Testis (tissue), 2 donors: ENCODE measurements at regions not wholly inside any gene's neighbourhood (a gene's known extent, or its start where the extent isn't known, plus 50 kb on each side); places are given as distances from the start of the nearest gene placed in this dataset.
A peak's percentile ranks its signal among the peaks of the same experiment; 100 is the strongest.

ENCODE experiments used
- DNase-seq: peaks from one replicate; pipeline ENCODE4 v3.0.0-alpha.2; 2019
- H3K27ac ChIP-seq, 2 donors: fragments of 200-600 bp; sonication (generic); one replicate each; pipeline ENCODE4 v1.5.1; 2019
- H3K27me3 ChIP-seq: fragments of 200-600 bp; sonication (generic); one replicate; pipeline ENCODE4 v1.5.1; 2019
- H3K36me3 ChIP-seq: fragments of 200-600 bp; sonication (generic); one replicate; pipeline ENCODE4 v1.5.1; 2017; ENCODE audit warnings: low read depth; ENCODE audit errors: missing control alignments
- H3K4me1 ChIP-seq: fragments of 200-600 bp; sonication (generic); one replicate; pipeline ENCODE4 v1.5.1; 2019
- H3K4me3 ChIP-seq, 2 donors: fragments of 200-600 bp; sonication (generic); one replicate each; pipeline ENCODE4 v1.5.1; 2017 to 2019
- H3K9me3 ChIP-seq: fragments of 200-600 bp; sonication (generic); one replicate; pipeline ENCODE4 v1.5.1; 2017
- POLR2A ChIP-seq: fragments of 450-650 bp; IDR thresholded peaks from one replicate; pipeline ENCODE4 v1.6.1; 2017; ENCODE audit warnings: antibody characterized with exemption, mild to moderate bottlenecking, moderate library complexity
- WGBS, 2 donors: methylation state at CpG; one replicate each; pipeline ENCODE4 v1.1.5; 2018; 5-methylcytosine and 5-hydroxymethylcytosine counted together
- intact Hi-C: fragments of 100-400 bp; cut with DNase I; formaldehyde crosslinking; loops from one replicate; pipeline ENCODE4 v1.15.1; 2023; ENCODE audit warnings: low total_unique reads
- TF ChIP-seq, protein P1 (sequence below), 3 experiments: fragments of 450-650 bp in 2 of 3; fragments of 200-600 bp in 1 of 3; sonication (generic) in 1 of 3; IDR thresholded peaks; one replicate each; pipeline ENCODE4 v1.5.1; 2016 to 2019; ENCODE audit warnings: antibody characterized with exemption in 3 of 3, mild to moderate bottlenecking in 2 of 3, moderate library complexity in 1 of 3

DNA sequence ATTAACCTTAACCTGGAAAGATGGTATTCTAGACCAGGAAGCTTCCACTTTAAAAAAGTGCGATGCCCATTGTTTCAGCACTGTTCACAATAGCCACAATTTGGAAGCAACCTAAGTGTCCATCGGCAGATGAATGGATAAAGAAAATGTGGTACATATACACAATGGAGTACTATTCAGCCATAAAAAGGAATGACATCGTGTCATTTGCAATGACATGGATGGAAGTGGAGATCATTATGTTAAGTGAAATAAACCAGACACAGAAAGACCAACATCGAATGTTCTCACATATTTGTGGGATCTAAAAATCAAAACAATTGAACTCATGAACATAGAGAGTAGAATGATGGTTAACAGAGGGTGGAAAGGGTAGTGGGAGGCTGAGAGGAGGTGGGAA is 94.2 kb downstream of the NR2F2 start:
- no peak for DNase-seq
- Histone ChIP-seq H3K27me3 (no peaks in the 10 kb centered on the region), H3K36me3 (no peaks in the 10 kb centered on the region), H3K4me3 (no peak overlapping the region), H3K4me1 (peaks cover 5% of the 10 kb centered on the region), H3K9me3 (no peaks in the 10 kb centered on the region), H3K27ac (no peak overlapping the region)
- WGBS, 2 donors: 94 to 95% methylated on average over 4 of the region's 4 CpGs
- TF ChIP-seq POLR2A: no peak
- TF ChIP-seq, protein P1, sequence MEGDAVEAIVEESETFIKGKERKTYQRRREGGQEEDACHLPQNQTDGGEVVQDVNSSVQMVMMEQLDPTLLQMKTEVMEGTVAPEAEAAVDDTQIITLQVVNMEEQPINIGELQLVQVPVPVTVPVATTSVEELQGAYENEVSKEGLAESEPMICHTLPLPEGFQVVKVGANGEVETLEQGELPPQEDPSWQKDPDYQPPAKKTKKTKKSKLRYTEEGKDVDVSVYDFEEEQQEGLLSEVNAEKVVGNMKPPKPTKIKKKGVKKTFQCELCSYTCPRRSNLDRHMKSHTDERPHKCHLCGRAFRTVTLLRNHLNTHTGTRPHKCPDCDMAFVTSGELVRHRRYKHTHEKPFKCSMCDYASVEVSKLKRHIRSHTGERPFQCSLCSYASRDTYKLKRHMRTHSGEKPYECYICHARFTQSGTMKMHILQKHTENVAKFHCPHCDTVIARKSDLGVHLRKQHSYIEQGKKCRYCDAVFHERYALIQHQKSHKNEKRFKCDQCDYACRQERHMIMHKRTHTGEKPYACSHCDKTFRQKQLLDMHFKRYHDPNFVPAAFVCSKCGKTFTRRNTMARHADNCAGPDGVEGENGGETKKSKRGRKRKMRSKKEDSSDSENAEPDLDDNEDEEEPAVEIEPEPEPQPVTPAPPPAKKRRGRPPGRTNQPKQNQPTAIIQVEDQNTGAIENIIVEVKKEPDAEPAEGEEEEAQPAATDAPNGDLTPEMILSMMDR (IDR thresholded peaks at IDR 0.05): no peak
- intact Hi-C loops: no loop called here

DNA sequence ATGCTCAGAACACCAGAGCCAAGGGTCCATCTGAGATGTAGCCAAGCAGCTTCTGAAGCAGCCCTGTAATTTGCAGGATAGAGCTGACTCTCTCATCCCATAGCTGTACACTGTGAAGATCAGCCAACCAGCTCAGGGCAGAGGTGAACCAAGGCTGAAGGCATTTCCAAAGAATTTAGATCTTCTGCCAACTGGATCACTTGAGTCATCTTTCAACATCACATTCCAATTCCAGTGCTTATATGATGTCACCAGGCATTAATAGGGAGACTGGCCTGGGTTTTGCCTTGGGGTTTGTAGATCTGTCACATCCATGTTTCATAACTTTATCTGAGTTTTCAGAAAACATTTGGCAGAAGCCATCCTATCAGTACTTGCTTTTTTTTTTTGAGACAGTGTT is 98.2 kb downstream of the NR2F2 start:
- H3K9me3 ChIP-seq: no peaks in the 10 kb centered on the region
- no peaks in the 10 kb centered on the region for H3K27me3 ChIP-seq
- no peak for TF ChIP-seq POLR2A
- TF ChIP-seq, protein P1 (IDR thresholded peaks at IDR 0.05): no peak
- H3K4me1 ChIP-seq: peaks cover 5% of the 10 kb centered on the region
- no peaks in the 10 kb centered on the region for H3K36me3 ChIP-seq
- no peak overlapping the region for H3K4me3 ChIP-seq
- peak; percentile 27 for DNase-seq
- intact Hi-C loops: no loop called here
- no peak overlapping the region for H3K27ac ChIP-seq

DNA sequence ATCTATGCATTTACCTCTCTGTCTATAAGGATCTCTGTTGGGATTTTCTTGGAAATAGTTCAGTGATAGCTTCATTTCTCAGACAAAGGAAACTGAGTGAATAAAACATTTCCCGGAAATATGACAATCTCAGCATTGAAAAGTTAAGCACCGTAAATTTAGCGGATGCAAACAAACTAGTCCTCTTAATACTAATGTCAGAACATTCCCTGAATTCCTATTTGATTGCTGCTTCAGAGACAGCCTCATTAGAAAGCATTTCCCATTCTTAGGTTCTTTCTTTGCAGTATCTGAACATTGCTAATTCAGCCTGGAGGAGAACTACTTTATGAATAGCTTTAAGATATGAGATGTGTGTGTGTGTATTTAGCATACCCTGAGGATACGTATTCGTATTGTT is 101.3 kb downstream of the NR2F2 start:
- no peak overlapping the region for H3K27ac ChIP-seq
- no peaks in the 10 kb centered on the region for H3K27me3 ChIP-seq
- no peaks in the 10 kb centered on the region for H3K36me3 ChIP-seq
- no peak for DNase-seq
- H3K4me3 ChIP-seq: no peak overlapping the region
- H3K9me3 ChIP-seq: no peaks in the 10 kb centered on the region
- TF ChIP-seq POLR2A: no peak
- TF ChIP-seq, protein P1 (IDR thresholded peaks at IDR 0.05): no peak
- H3K4me1 ChIP-seq: peaks cover 5% of the 10 kb centered on the region
- 84 to 88% methylated on average over 5 of the region's 5 CpGs for WGBS, 2 donors
- intact Hi-C loops: no loop called here

DNA sequence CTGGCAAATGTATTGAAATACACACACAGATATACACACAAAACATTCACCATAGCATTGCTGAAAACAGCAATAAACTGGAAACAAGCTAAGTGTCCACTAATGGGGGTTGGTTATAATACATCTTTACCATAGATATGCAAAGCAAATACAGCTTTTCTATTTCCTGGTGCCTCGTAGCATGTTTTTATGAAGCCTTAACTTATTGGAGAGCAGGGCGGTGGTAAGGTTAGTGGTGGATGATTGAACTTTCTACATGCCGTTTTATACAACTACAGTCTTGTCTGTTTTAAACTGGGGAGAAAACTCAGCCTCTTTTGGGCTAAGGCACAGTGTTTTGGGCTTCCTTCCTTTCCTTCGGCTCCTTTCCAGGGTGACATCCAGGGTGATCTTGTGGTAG is 104.5 kb downstream of the NR2F2 start:
- TF ChIP-seq, protein P1 (IDR thresholded peaks at IDR 0.05): no peak
- no peak for TF ChIP-seq POLR2A
- no peaks in the 10 kb centered on the region for H3K4me1 ChIP-seq
- H3K27me3 ChIP-seq: no peaks in the 10 kb centered on the region
- H3K36me3 ChIP-seq: no peaks in the 10 kb centered on the region
- intact Hi-C loops: no loop called here
- no peak overlapping the region for H3K27ac ChIP-seq
- no peak overlapping the region for H3K4me3 ChIP-seq
- DNase-seq: no peak
- WGBS, 2 donors: 90 to 93% methylated on average over 4 of the region's 4 CpGs
- H3K9me3 ChIP-seq: no peaks in the 10 kb centered on the region

DNA sequence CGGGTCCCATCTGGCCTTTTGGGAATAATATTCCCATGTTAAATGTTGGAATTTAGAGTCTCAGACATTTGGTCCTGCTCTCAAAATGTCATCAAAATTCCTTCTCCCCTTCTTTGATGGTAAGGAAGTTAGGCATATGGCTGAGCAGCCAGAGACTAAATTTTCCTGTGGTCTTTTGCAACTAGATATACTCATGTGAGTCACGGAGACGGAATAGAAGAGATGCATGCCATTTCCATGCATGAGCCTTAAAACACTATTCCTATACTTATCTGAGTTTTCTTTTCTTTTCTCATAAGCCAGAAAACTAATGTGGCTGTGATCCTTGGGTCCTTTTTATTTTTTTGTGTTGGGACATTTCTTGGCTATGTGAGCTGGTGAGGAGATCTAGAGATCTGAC is 105.3 kb downstream of the NR2F2 start:
- H3K4me3 ChIP-seq: no peak overlapping the region
- no peak for DNase-seq
- no peaks in the 10 kb centered on the region for H3K4me1 ChIP-seq
- H3K9me3 ChIP-seq: no peaks in the 10 kb centered on the region
- H3K27me3 ChIP-seq: no peaks in the 10 kb centered on the region
- intact Hi-C loops: no loop called here
- H3K36me3 ChIP-seq: no peaks in the 10 kb centered on the region
- WGBS, 2 donors: 86 to 90% methylated on average over 3 of the region's 3 CpGs
- TF ChIP-seq, protein P1 (IDR thresholded peaks at IDR 0.05): no peak
- TF ChIP-seq POLR2A: no peak
- H3K27ac ChIP-seq: no peak overlapping the region
